Neutrophil (primary cell): ENCODE measurements at regions not wholly inside any gene's neighbourhood (a gene's known extent, or its start where the extent isn't known, plus 50 kb on each side); places are given as distances from the start of the nearest gene placed in this dataset.

ENCODE experiments used
- H3K27ac ChIP-seq: fragments of 200-600 bp; sonication (generic); 2 replicates; pipeline ENCODE4 v1.5.1; 2016; ENCODE audit warnings: mild to moderate bottlenecking, moderate library complexity
- H3K27me3 ChIP-seq: fragments of 200-600 bp; sonication (generic); 2 replicates; pipeline ENCODE4 v1.6.0; 2016; ENCODE audit warnings: mild to moderate bottlenecking
- H3K36me3 ChIP-seq: fragments of 200-600 bp; sonication (generic); 2 replicates; pipeline ENCODE4 v1.5.1; 2017
- H3K4me1 ChIP-seq, 2 experiments: fragments of 200-600 bp in 1 of 2; sonication (generic) in 1 of 2; 1 replicate in 1 of 2; 2 replicates in 1 of 2; pipeline versions ENCODE4 v1.5.1 to v1.6.1; 2013 to 2016; ENCODE audit warnings: low read depth in 1 of 2, low read length in 1 of 2, mild to moderate bottlenecking in 1 of 2, moderate library complexity in 1 of 2; ENCODE audit not compliant: control insufficient read depth in 1 of 2, insufficient read depth in 1 of 2
- H3K4me3 ChIP-seq, 2 experiments: fragments of 200-600 bp in 1 of 2; sonication (generic) in 1 of 2; 1 replicate in 1 of 2; 2 replicates in 1 of 2; pipeline ENCODE4 v1.5.1; 2013 to 2016; ENCODE audit warnings: low read depth in 1 of 2, low read length in 1 of 2, mild to moderate bottlenecking in 1 of 2, moderate library complexity in 1 of 2
- H3K9me3 ChIP-seq: fragments of 200-600 bp; sonication (generic); 2 replicates; pipeline ENCODE4 v1.5.1; 2016
- TF ChIP-seq, protein P1 (sequence below): fragments of 200-600 bp; sonication (generic); IDR thresholded peaks from 2 replicates; pipeline ENCODE4 v1.5.1; 2016; ENCODE audit warnings: antibody characterized with exemption

DNA sequence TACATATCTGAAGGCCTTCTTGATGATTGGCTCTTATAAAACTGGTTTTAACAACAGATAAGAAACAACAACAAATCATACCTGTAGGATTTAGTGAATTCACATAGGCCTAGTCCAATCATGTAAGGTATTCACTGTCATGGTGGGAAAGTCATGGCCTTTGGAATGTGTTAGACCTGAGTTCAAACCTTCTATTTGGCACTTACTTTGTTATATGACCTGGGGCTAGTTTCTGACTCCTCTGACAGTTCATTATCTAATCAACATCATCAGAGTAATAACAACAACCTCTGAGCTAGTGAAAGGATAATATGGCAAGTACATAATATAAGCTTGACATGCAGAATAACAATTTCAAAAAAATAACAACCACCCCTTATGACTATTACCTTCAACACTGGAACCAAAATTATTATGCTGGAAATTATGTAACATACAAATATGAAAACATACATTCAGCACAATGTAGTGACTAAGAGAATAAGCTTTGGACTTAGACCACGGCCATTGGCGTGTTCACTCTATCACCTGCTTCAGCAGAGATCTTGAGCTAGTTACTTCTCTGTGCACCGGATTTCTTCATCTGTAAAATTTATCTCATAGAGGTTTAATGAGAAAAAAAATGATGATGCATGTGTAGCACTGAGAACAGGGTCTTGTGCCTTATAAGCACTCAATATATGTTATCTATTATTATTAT, 597.6 kb downstream of the LMO4 start:
- H3K36me3 ChIP-seq = no peaks in the 10 kb centered on the region
- no peak overlapping the region for H3K27ac ChIP-seq
- TF ChIP-seq, protein P1, sequence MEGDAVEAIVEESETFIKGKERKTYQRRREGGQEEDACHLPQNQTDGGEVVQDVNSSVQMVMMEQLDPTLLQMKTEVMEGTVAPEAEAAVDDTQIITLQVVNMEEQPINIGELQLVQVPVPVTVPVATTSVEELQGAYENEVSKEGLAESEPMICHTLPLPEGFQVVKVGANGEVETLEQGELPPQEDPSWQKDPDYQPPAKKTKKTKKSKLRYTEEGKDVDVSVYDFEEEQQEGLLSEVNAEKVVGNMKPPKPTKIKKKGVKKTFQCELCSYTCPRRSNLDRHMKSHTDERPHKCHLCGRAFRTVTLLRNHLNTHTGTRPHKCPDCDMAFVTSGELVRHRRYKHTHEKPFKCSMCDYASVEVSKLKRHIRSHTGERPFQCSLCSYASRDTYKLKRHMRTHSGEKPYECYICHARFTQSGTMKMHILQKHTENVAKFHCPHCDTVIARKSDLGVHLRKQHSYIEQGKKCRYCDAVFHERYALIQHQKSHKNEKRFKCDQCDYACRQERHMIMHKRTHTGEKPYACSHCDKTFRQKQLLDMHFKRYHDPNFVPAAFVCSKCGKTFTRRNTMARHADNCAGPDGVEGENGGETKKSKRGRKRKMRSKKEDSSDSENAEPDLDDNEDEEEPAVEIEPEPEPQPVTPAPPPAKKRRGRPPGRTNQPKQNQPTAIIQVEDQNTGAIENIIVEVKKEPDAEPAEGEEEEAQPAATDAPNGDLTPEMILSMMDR = no peak
- H3K9me3 ChIP-seq = no peaks in the 10 kb centered on the region
- H3K27me3 ChIP-seq = no peaks in the 10 kb centered on the region
- no peak overlapping the region for H3K4me3 ChIP-seq
- H3K4me1 ChIP-seq = no peaks in the 10 kb centered on the region

GRCh38 chr1:87926921-87927320, 598.2 kb downstream of the LMO4 start:
- Histone ChIP-seq H3K4me3 (no peak overlapping the region), H3K27me3 (no peaks in the 10 kb centered on the region)

GRCh38 chr1:87927391-87928280, 599.0 kb downstream of the LMO4 start:
- no peak overlapping the region for H3K4me3 ChIP-seq
- no peaks in the 10 kb centered on the region for H3K9me3 ChIP-seq
- H3K27ac ChIP-seq = no peak overlapping the region
- H3K36me3 ChIP-seq = no peaks in the 10 kb centered on the region
- H3K4me1 ChIP-seq = no peaks in the 10 kb centered on the region
- no peaks in the 10 kb centered on the region for H3K27me3 ChIP-seq
- TF ChIP-seq, protein P1 = no peak

More at GRCh38 chr1:87926921-87927320, 598.2 kb downstream of the LMO4 start:
- TF ChIP-seq, protein P1 = no peak
- Histone ChIP-seq H3K36me3 (no peaks in the 10 kb centered on the region), H3K9me3 (no peaks in the 10 kb centered on the region), H3K27ac (no peak overlapping the region), H3K4me1 (no peaks in the 10 kb centered on the region)

- Histone ChIP-seq H3K27me3 (no peaks in the 10 kb centered on the region), H3K36me3 (no peaks in the 10 kb centered on the region), H3K9me3 (no peaks in the 10 kb centered on the region), H3K4me1 (no peaks in the 10 kb centered on the region), H3K4me3 (no peak overlapping the region), H3K27ac (no peak overlapping the region)
- TF ChIP-seq, protein P1 = no peak
Measured at GRCh38 chr1:87928623-87929022, 599.9 kb downstream of the LMO4 start.

DNA sequence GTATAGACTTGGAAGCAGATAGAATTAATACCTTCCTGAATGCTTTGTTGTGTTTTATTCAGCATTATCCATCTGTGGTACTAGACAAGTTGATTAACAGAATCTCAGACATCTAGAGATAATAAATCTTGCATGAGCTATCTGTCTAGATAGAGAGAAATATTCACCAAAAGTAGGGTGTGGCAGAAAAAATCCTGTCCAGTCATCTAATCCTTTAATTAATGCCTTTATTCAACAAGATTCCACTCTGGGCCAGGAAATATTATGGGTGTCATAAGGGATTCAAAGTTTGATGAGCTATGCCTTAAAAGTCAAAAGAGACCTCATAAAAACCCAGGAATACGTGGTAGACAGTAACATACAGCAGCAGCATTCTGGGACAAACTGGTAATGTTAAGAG, 601.2 kb downstream of the LMO4 start:
- Histone ChIP-seq H3K4me3 (no peak overlapping the region), H3K4me1 (no peaks in the 10 kb centered on the region), H3K27me3 (no peaks in the 10 kb centered on the region), H3K9me3 (no peaks in the 10 kb centered on the region), H3K36me3 (no peaks in the 10 kb centered on the region), H3K27ac (no peak overlapping the region)
- TF ChIP-seq, protein P1 = no peak
